HG02610 (cell line): ENCODE measurements at regions not wholly inside any gene's neighbourhood (a gene's known extent, or its start where the extent isn't known, plus 50 kb on each side); places are given as distances from the start of the nearest gene placed in this dataset.

Experiments used
- ATAC-seq: cut with Tn5 transposase; IDR thresholded peaks from one replicate; pipeline ENCODE4 v1.9.1; 2021; ENCODE audit warnings: mild to moderate bottlenecking, moderate library complexity; ENCODE audit not compliant: unreplicated experiment

GRCh38 chr2:147520817-147521216 is 324.0 kb upstream of the ACVR2A start:
- no peak for ATAC-seq

- no peak for ATAC-seq
Observed at GRCh38 chr2:147519178-147519577, 325.7 kb upstream of the ACVR2A start.

- no peak for ATAC-seq
Observed at GRCh38 chr2:147515213-147515612, 329.6 kb upstream of the ACVR2A start.

- ATAC-seq = no peak
Observed at GRCh38 chr2:147512206-147512605, 332.6 kb upstream of the ACVR2A start.

- no peak for ATAC-seq
Observed at GRCh38 chr2:147511491-147511948, 333.3 kb upstream of the ACVR2A start.

GRCh38 chr2:147509821-147510220 is 335.0 kb upstream of the ACVR2A start:
- ATAC-seq = no peak

GRCh38 chr2:147506889-147507288 is 337.9 kb upstream of the ACVR2A start:
- ATAC-seq = no peak

- no peak for ATAC-seq
Observed at GRCh38 chr2:147502711-147503290, 342.0 kb upstream of the ACVR2A start.

GRCh38 chr2:147501968-147502367 is 342.9 kb upstream of the ACVR2A start:
- no peak for ATAC-seq

- no peak for ATAC-seq
Observed at GRCh38 chr2:147500819-147501395, 343.9 kb upstream of the ACVR2A start.

- ATAC-seq = no peak
Observed at GRCh38 chr2:147500229-147500628, 344.6 kb upstream of the ACVR2A start.

- ATAC-seq = peak; percentile 78
Observed at GRCh38 chr2:147499785-147500184, 345.0 kb upstream of the ACVR2A start.

GRCh38 chr2:147495734-147496133 is 349.1 kb upstream of the ACVR2A start:
- no peak for ATAC-seq

- no peak for ATAC-seq
Observed at GRCh38 chr2:147492471-147492870, 352.4 kb upstream of the ACVR2A start.

- ATAC-seq = no peak
Observed at GRCh38 chr2:147491506-147491905, 353.3 kb upstream of the ACVR2A start.

GRCh38 chr2:147490401-147491261 is 354.2 kb upstream of the ACVR2A start:
- no peak for ATAC-seq

GRCh38 chr2:147488472-147488871 is 356.4 kb upstream of the ACVR2A start:
- no peak for ATAC-seq

- ATAC-seq = no peak
Observed at GRCh38 chr2:147487978-147488289, 356.9 kb upstream of the ACVR2A start.

- no peak for ATAC-seq
Observed at GRCh38 chr2:147487286-147487977, 357.4 kb upstream of the ACVR2A start.

- ATAC-seq = no peak
Observed at GRCh38 chr2:147485210-147485851, 359.5 kb upstream of the ACVR2A start.

- no peak for ATAC-seq
Observed at GRCh38 chr2:147483911-147484310, 360.9 kb upstream of the ACVR2A start.
